HG02973 (cell line): ENCODE measurements at regions not wholly inside any gene's neighbourhood (a gene's known extent, or its start where the extent isn't known, plus 50 kb on each side); places are given as distances from the start of the nearest gene placed in this dataset.

Source experiments
- ATAC-seq: cut with Tn5 transposase; IDR thresholded peaks from one replicate; pipeline ENCODE4 v1.9.1; 2021; ENCODE audit warnings: moderate library complexity; ENCODE audit not compliant: unreplicated experiment

DNA sequence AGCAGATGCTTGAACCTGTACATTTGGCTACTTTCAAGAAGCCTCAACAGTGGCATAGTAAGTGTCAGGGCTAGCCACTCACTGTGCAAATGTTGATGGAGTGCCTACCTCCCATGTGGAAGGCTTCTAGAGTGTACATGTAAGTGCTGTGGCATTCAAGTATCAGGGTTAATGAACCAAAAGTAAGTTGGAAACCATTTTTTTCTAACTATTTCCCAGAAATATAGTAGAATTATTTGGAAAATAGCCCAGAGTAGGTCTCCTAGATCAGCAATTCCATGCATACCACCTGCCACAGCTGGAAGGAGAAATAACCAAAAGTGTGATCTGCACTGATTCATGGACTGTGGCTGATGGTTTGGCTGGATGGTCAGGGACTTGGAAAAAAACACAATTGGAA is 53.3 kb downstream of the FOXD1 start:
- ATAC-seq: no peak

DNA sequence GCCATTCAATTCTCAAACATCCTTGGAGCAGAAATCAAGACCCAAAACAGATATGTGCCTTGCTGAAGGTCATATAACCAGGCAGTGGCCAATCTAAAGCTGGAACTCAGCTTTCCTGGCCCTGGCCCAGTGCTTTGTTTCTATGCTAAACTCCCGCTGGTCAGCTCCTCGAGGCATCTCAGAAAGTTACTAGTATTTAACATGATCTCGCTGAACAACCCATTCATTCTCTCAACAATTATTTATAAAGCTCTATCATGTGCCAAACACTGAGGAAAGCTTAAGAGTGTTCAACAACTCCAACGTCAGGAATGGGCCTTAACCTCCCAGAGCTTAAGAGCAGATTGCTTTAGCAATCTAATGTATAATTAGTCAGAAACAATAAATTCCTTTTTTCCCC is 54.0 kb downstream of the FOXD1 start:
- no peak for ATAC-seq

DNA sequence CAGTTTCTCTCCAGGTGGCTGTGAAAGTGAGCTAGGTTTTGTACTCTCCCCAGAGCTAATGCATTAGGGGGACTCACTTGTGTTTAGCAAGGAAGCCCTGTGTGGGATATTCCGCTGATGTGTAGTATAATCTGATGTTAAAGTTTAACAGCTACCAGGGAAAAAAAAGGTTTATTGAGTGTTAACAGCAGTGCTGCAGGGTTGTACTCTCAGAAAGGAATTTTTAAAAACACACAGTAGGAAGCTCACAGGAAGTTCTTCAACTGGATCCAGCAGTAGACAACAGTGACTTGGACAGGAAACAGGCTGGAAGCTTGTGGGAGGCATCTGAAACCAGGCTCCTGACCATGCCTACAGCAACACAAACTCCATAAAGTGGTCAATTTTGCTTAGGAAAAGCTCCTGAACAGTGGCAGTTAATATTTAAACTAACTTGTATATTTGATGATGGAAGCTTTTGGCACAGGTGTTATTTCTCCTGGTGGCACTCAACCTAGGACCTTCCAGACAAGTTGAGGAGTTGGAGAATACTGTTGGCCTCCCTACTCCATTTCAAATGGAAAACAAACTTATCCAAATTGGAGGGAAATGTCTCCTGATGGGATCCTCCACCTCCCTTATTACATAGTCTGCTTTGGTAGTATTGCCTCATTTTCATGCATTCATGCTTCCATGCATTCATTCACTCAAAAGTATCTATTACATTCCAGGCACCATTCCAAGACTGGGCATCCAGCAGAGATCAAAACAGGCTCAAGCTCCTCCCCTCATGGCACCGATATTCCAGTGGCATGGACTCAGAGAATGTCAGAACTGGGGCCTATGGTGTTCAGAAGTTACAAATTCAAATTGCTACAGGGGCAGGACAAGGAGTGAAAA is 54.7 kb downstream of the FOXD1 start:
- no peak for ATAC-seq

DNA sequence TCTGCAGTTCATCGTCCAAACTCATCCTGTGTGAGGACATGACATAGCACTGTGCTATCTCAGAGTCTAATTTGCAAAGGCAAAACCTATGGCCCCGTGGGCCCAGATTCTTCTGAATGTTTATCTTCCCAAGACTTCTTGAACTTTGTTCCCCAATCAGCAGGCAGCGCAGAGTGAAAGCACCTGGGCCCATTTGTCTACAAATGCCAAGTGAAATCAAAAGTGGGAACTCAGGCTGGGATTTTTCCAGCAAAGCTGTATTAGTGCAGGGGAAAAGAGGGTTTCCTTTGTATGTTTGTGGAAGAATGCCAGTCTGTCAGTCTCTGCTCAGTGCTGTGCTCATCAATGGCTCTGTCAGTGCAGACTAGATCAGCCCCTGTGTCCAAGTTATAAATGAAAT is 55.8 kb downstream of the FOXD1 start:
- no peak for ATAC-seq

DNA sequence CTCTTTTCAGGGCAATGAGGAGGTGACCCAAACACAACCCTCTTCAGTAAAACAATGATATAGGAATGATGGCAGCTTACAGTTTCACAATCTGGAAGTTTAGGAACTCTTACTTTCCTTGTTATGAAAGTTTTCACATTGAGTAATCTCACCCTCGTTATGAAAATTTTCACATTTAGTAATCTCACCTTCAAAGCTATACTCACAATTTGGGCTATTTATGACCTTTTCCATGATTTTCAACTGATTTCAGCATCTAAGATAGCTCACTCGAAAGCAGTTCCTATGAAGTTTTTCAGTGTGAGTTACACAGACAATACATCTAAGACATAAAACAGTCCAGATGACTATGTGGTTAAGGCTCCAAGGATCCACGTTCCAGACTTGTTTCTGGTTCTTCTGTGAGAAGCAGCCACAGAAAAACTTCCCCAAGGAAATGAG is 57.1 kb downstream of the FOXD1 start:
- no peak for ATAC-seq

DNA sequence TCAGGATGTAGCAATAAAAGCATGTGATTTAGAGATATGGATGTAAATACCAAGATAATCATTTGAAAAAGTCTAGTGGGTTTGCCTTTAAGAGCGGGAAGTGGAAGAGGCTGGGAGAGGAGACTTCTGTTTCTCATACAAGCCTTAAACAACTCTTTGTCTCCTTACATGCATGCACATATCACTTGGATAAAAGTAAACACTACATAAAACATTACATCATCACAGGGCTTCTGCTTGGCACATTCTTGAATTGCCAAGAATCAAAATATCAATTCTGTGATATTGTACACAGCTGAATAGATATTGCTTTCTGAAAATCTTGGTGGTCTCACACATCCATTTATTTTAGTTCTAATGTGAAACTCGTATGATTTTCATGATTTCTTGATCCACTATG is 57.6 kb downstream of the FOXD1 start:
- ATAC-seq: no peak

DNA sequence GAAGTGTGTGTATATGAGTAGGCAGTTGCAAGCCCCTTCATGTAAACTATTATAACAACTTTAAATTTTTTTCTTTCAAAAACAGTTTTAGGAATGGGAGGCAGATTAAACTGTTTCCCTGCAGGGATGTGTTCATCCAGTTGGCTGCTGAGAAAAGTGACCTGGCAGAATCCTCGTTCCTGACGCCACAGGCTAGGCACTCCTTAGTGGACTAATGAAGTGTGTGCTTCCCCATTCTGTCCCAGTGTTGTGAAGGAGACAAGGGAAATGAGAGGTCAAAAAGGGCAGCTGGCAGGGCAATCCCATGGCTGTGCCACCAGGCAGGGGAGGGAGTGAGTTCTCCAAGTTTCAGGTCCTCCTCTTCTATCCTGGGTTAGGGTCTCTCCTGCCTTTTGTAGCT is 59.8 kb downstream of the FOXD1 start:
- ATAC-seq: no peak

DNA sequence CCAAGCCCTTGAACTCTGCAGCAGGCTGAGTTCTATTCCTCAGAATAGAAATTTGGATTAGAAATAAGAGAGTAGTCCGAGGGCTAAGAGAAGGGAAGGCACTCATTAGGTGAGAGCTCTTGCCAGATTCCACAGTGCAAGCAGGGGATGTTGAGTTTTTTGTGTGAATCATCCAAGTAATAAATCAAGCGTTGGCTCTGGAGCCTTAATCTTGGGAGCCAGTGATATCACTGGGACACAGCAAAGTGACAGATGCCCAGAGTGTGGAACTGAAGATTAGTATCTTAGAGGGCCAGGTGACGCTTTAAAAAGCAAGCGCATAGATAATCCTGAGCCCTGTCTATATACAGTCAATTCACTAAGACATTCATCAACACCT is 60.3 kb downstream of the FOXD1 start:
- no peak for ATAC-seq

DNA sequence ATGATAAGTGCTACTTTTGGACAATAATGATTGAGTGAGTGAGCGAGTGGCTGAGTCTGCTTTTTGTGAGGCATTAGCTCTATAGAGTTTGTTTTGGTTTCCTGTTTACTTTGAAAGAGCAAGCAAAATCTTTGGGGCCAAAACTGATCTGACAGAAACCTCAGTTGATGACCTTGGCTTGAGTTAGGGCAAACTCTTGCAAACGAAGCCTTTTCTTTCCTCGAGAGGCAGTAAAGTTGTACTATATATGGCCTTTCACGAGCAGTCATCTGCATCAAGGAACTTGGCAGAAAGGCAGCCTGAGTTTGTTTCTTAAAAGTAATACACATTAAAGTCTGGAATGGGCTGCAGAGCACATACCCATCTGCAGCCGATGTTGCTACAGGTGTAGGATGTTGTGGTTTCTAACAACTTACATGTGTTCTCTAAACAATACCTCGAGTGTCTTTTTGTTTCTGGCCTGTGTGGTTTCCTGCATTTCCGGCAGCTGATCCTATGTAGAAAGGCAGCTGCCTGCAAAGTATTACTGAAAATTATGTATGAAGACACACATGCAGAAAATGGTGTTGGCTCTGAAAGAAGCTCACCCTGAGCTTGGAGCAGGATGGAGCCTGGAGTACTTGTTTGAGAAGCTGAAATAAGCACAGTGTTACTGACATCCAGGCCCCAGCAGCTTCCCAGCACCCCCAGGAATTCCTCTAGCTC is 60.8 kb downstream of the FOXD1 start:
- peak; percentile 91 for ATAC-seq

DNA sequence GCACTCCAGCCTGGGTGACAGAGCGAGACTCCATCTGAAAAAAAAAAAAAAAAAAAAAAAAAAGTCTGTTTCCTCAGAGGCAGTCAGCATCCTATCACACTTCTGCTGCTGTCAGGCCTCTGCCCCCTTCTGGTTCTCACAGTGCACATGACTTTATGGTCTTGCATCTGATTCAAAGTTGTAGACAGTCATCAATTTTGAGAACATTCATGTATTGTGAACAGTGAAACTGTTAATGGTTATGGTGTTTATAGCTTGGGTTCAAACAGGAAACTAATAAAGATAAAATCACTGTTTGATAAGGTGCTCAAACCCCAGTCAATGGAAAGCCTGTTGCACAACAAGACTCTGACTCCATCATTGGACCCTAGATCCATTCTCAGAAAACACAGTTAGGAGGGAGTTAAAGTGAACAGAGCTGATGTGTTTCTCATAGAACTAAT is 61.4 kb downstream of the FOXD1 start:
- no peak for ATAC-seq

DNA sequence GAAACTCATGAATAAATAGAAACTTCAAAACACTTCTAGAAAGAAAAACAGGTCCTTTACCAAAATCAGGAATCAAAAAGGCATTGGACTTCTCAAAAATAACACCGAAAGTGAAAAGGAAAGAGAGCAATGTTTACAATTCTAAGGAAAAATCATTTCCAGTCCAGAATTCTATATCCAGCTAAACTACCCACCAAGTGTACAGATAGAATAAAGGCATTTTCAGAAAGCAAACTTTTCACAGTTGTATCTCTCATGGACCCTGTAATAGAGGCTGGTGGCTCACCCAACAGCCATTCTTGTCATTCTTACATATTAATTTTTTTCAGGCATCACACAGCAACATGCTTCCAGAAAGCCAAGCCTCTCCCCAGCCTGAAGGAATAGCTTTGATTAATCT is 63.7 kb downstream of the FOXD1 start:
- no peak for ATAC-seq

DNA sequence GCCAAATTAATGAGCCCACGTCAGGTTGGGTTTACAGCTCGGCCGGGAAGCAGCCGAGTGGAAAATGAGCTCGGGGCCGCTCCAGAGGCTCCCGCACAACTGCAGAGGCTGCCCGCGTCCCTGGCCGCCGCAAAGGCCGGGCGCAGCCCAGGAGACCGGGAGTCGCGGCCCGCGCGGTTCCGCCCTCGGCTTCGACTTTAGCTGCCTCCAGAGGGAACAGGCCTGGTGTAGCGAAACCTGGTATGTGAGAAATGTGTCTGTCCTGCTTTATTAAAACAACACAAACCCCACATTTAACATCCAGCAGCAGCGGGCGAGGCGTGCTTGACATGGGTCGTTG is 66.2 kb downstream of the FOXD1 start:
- no peak for ATAC-seq

DNA sequence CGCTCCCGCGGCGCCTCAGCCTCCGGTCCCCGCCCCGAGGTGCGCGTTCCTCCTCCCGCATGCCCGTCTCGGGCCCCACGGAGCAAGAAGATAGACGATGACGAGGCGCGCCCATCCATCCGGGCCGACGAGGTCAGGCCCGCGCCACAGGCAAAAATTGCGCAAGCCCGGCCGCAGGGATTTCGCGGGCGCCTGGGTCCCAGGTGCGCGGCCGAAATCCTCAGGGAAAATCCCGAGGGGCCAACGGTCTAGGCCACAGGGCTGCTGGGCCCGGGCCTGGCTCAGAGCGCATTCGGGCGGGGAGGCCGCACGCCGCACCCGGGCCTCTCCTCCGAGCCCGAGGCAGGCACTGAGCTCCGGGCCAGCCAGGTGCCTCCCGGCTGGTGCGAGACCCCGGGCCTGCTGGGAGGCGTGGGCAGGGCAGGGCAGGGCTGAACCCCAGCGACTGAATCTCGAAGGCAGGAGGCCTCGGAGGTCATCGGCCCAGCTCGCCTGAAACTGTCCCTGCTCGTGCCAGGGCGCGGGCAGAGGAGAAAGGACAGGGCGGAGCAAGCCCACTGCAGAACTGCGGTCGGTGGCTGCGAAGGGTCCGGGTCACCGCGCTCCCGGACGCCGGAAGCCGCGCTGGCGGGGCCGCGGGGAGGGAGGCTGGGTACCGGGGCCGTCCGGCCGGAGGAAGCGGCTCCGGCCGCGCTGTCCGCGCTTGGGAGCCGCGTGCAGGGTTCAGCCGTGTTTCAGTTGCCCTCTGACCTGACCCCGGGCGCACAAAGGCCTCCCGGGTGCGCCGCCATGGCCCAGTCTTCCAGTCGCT is 66.8 kb downstream of the FOXD1 start:
- ATAC-seq: no peak

DNA sequence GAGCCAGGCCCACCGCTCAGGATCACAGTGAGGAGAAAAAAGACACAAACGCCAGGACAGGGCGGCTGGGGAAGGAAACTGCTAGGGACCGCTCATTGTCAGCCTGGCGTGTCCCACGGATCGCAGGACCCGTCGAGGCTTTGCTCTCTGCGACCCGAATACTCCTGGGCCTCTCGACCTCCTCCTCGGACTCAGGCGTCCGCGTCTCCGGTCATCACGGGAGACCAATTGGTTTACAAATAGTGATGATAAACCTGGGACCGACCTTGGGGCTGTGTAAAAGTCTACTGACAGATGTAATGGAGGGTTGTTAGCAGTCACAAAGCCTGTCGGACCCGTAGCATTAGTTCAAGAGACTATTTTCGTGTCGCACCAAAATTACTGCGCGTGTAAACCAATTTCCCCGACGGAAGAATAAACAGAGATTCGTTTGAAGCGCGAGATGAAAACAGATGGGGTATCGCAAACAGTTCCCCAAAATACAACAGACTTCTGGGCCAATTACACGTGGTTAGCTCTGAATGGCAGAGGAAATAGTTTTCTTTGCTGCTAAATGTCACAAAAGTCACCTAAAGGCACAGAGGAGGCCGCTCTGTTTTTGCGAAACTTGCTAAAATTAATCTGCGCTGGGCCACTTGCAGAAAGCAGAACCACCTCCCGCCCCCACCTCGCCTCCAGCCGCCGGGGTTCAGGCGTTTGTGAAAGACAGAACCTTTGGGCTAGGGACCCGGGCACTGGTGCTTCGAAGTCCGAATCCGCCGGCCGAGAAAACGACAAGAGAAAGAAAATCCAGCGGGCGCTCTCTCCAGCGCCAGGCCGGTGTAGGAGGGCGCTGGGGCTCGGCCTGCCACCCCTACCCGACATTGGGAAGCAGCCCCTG is 67.6 kb downstream of the FOXD1 start:
- no peak for ATAC-seq

DNA sequence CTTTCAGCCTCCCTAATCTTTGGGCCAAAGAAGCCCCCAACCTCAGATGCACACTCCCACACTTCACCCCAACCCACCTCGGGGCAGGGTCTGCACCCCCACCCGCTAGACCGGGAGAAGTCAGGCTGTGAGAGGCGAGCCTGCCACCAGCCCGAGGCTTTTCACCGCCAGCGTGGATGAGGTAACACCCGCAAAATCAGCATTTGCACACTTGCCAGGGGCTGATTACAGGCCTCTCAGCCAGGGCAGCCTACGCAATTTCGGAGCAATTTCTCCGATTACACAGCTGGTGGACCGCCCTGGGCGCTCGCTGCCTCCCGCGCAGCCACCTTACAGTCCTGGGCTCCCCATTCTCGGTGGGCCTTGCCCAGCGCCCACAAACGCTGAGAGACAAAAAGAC is 68.5 kb downstream of the FOXD1 start:
- ATAC-seq: no peak

DNA sequence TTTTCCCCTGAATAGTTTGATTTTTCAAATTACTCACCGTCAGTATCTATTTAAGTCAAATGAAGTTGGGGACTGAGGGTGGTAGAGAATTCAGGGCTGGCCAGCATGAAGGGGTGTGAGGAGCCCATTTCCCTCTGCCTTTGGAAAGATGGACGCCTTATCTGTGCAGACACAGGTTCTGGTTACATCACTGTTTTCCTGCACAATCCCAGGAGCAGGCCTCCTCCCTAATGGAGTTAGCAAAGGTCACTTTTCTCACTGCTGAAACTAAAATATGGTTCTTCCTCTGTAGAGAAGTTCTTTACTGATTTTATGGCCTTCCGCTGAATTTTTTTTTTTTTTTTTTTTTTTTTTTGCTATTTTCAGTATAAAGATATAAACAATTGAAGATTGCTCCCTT is 69.1 kb downstream of the FOXD1 start:
- ATAC-seq: no peak

DNA sequence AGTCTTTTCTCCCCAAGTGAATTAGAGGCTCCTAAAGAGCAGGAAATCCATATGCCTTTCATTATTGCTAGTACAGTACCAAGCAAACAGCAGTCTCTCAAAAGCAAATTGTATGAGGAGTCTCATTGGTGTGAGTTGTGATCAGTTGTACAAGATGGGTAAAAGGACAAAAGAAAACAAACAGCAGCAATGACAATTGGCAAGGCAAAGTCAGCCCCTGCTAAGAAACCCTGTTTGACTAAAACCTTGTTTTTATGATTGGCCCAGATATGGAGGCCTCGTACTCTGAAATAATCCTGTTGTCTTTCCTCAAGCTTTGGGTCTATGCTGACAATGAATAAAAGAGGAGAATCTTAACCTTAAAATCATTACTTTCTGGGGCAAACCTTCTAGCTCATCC is 69.8 kb downstream of the FOXD1 start:
- no peak for ATAC-seq

DNA sequence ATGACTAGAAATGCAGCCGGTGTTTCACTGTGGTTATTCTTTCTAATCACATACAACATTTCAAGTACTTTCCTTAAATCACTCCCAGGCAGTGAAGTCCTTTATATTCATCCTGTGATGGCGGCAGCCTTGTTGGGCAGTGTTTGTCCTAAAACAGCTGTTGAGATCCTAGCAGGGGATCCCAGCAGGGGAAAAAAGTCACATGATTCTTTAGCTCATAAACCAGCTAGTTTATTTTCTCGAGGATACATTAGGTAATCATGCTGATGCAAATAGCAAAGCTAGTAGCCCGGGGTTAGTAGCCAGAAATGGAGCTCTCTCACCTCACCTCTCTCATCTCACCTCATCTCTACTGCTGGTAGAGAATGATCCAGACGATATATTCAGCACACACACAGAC is 70.5 kb downstream of the FOXD1 start:
- ATAC-seq: no peak

DNA sequence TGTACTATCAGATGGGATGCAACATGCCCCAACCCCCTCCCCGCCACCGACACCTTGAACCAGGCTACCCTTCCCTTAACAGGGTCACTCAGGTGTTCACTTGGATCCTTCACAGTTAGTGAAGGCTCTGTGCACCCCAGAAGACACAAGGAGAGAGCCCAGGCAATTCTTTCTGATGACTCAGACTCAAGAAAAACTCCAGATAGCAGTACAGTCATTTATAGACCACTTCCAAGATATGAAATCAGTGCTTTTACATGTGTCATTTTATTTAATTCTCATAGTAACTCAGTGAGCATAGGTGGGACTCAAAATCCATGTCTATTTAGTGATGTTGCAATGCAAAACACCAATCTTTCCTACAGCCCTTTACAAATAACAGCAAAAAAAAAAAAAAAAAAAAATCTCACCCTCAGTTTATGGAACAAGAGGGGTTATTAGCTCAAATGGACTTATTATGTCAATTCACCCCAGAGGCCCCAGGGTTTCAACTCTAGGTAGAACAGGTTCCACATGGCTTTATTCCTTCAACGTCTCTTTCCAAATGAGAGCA is 71.9 kb downstream of the FOXD1 start:
- ATAC-seq: no peak

DNA sequence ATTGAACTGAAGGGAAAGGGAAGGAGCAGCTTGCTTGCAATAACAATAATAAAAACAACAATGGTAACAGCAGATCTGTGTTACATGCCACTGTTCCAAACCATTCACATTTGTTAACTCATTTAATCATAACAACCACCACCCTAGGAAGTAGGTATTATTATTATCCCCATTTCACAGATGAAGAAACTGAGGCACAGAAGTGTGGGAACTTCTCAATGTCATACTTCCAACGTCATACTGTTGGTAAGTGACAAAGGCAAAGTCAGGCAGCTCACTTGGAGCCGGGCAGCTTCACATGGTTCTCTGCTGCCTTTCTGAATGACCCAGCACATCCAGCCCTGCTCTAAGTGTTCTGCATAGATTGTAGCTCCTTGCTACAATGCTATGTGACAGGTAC is 72.6 kb downstream of the FOXD1 start:
- ATAC-seq: no peak

DNA sequence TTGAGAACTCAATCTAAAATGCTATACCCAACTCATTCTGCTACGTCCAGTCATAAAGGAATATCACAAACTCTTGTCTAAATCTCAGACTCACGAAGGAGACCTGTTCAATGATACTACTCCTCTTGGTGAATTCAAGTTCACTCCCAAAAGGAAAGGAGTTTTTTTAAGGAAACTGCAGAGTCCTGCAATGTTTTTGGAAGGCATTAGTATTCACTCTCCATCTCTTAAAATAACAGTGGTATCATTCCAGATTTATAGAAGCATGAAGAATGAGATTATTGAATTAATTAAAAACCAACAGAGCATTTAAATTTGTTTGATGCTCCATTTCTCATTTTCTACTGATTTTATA is 73.4 kb downstream of the FOXD1 start:
- no peak for ATAC-seq
